Posterior vena cava (tissue), 2 donors: ENCODE measurements at regions not wholly inside any gene's neighbourhood (a gene's known extent, or its start where the extent isn't known, plus 50 kb on each side); places are given as distances from the start of the nearest gene placed in this dataset.

Experiments used
- DNase-seq: peaks from one replicate; pipeline ENCODE4 v3.0.0-alpha.2; 2020; ENCODE audit warnings: low spot score
- intact Hi-C, 2 donors: fragments of 100-400 bp; cut with DNase I; formaldehyde crosslinking; loops; one replicate each; pipeline versions ENCODE4 v1.14.1 to v1.14.2; 2022 to 2023
- donor health status: DM: yes; HTN: yes; CAD: no.
- donor health status: DM: yes; HTN: yes; CAD: no.

DNA sequence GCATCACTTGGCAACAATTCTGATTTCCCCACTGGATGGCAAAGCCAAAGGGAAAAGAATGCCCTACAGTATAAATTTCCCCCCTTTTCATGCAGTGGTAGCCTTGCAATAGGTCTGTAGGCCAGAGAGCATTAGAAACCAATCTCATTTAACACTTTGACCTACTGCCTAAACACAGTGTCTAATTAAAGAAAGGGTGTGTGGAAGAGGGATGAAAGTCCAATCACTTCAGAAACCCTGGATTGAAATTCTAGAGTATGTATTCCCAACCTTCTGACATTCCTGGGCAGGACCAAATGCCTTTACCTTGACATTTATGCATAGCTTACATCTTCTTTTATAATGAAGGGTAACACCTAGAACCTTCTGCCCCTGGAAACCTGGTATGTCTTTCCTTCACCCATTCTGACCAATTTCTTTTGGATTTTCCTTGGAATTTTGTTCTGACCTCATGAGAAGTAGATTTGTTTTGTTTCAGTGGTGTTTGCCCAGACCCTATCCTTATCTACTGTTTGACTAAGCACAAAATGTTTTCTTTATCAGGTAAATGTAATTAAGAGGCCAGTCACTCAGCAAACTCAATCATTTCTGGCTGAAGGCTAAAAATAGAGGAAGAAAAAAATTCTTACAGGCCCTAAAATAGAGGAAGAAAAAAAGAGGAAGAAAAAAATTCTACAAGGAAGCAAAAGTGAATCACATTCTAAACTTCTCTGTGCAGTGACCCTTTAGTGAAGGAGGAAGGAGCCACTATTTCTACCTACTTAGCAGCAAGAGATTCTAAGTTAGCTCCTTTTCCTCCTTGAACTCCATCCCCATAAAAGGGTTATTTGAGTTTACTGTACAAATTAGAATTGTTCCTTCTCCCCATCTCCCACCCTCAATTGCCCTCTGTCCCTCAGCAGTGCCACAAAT is 129.5 kb upstream of the DSCAM start:
- intact Hi-C loops, result no loop called here
- DNase-seq, result no peak

DNA sequence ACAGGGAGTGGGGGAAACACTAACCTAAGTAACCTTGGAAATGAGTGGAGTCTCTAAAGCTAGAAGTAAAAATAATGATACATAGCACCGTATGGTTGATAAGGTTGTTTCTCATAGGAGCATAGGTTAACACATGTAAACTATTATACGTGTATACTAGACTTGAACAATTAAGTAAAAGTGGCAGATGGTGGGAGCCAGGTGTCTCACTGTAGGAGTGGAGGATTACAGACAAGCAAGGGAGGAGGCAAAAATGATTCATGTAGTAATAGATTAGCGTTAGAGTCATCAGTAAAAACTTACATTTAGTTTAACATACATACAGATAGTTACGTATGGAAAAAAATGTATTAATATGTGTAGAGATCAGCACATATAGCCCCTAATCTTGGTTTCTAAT is 138.4 kb upstream of the DSCAM start:
- intact Hi-C loops, result no loop called here
- no peak for DNase-seq

DNA sequence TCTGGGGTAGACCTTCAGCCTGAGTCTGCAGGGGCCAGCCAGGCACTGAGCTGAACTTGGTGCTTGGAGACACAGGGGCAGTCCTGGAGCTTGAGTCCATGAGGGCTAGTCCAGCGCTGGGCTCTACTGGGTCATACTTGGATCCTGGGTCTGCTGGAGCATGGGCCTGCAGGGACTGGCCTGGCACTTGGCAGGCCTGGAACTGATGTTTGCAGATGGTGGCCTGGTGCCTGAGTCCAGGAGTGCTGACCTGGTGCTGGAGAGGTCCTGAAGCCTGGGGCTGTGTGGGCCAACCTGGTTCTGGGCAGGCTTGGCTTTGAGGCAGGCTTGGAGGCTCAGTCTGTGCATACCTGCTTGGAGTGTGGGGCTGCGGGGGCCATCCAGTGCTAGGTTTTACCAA is 143.4 kb upstream of the DSCAM start:
- DNase-seq, result no peak
- intact Hi-C loops, result no loop called here

DNA sequence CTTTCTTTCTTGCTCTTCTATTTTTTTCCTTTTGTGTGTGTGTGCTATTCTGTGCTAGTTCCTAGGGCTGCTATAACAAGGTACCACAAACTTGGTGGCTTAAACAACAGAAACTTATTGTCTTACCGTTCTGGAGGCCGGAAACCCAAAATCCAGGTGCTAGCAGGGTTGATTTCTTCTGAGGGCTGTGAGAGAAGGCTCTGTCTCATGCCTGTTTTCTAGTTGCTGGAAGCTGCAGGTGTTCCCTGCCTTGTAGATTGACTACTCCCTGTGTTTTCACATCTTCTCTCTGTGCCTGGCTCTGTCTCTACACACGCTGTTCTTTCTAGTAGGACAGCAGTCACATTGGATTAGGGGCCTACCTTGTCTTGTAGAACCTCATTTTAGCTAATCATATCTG is 150.9 kb upstream of the DSCAM start:
- intact Hi-C loops, result no loop called here
- no peak for DNase-seq

DNA sequence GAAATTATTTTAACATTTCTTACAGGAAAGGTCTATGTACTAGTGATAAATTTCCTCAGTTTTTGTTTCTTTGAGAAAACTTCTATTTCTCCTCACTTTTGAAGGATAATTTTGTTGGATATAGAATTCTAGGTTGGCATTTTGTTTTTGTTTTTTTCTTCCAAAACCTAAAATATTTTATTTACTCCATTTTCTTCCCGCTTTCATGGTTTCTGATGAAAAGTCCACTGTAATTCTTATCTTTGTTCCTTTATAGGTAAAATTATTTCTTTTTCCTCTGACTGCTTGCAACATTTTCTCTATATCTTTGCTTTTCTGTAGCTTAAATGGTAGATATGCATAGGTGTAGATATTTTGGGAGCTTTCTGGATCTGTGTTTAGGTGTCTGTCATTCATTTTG is 153.9 kb upstream of the DSCAM start:
- intact Hi-C loops, result no loop called here
- DNase-seq, result no peak

DNA sequence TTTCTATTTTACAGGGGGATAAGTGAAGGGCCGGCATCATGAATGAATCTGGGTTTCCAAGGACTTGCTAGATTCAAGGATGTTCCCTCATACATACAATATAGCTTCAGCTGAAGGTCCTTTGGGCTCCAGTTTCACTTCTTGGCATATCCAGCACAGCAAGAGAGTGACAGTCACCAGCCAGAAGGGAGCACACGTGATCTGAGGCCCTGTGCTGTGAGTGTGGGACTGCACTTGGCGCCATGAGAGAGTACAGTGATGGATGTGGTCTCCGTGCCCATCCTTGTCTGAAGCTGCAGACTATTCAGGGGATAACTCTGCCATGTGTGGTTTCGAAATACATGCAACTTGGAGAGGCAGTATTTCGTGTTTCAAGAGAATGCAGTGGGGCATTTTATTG is 159.7 kb upstream of the DSCAM start:
- DNase-seq, result no peak
- intact Hi-C loops, result no loop called here

DNA sequence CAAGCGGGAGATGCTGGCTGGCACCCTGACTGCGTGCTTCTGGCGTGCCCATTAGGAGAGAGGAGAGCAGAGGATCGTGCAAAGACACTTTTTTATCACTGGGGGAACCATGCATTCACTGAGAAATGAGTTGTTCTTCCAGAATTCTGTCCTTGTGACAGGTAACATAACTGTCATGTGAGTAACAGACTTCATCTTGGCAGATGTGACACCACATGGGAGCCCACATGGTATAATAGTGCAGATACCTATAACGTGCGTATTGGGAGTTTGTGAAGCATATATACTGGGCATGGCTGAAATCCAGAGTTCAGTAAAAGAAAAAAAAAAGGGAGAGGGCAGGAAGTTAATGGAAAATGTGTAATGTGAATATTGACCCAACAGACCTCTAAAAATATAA is 159.6 kb upstream of the BACE2 start:
- intact Hi-C loops, result no loop called here
- DNase-seq, result no peak

DNA sequence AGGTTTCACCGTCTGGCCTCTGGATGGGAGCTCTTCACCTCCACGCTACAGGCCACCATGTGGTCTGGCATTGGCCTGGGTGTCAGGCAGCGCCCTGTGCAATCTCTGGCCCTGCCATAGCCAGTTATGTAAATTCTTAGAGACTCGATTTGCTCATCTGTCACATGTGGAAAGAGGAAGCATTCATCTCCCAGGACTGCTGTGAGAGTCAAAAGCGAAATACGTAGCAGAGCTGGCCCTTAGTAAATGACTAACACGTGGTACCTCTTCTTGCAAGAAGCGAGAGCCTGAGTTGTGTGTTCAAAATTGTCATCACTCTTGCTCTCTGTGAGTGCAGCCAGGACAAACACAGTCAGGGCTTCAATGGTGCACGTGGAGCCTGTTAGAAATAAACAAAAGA is 159.0 kb upstream of the BACE2 start:
- intact Hi-C loops, result no loop called here
- DNase-seq, result no peak

DNA sequence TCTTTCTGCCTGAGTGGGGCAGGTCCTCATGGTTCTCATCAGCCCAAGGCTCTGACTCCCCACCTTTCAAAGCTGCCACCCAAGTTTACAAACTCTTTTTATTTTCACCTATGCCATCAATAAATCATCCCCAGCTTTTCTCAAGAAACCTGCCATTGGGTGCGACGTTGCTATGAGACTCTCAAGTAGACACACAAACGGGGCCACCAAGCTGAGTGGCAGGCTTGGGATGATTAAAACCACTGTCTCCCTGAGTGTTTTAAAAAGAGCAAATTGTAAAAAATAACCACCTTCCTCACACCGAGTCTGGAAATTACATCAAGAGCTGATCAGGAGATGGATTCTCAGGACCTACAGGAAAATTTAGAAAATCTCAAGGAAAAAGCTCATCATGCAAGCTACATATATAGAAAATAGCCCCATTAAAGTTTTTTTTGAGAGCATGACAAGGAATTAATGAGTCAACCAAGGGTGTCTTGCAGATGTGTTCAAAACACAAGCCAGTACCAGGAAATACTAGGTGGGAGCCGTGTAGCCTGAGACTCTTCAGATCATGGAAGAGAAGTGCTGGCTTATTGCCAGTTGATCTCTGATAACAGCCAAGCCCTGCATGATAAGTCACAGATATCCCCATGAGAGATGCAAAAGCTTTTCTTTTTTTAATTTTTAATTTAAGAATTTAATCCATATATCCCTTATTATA is 158.4 kb upstream of the BACE2 start:
- DNase-seq, result no peak
- intact Hi-C loops, result no loop called here

DNA sequence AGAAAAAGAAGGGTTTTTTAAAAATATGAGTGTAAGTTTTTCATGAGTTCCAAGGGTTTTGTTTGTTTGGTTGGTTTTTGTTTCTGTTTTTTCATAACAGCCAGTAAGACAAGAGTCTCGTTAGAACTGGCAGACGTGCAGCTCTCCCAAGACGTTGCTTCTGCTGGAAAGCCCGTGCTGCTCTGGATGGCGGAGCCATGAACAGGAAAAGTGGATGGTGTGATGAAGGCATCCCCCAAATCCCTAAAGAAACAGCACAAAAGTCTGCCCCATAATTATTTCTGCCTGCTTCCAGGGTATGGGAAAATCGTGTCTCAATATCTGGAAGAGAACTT is 157.9 kb upstream of the BACE2 start:
- intact Hi-C loops, result no loop called here
- no peak for DNase-seq

DNA sequence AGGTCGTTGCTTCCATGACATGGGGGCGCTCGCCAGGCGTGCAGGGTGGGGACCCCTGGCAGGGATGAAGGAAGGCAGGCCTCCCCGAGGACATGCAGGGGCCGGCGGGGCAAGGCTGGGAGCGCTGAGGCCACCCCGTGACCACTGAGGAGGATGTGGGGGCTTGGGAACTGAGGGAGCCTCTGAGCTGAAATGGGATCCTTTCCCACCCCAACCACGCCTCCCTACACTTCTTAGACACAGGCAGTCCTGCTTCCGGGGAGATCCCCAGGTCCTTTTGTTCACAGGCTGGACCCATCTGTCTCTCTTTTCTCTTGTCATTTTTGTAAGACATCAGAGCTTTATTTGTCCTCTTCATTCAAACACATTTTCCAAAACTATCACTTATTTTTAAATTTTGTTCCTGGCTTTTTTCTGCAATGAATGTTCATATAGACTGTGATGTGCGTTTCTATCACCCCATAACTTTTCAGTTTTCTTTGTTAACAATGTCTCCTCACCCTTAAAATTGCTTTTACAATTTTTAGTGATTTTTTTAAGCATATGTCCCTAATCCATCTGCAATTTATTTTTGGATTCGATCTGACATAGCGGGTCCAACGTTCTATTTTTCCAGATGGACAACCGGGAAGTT is 156.7 kb upstream of the BACE2 start:
- DNase-seq, result no peak
- intact Hi-C loops, result no loop called here

DNA sequence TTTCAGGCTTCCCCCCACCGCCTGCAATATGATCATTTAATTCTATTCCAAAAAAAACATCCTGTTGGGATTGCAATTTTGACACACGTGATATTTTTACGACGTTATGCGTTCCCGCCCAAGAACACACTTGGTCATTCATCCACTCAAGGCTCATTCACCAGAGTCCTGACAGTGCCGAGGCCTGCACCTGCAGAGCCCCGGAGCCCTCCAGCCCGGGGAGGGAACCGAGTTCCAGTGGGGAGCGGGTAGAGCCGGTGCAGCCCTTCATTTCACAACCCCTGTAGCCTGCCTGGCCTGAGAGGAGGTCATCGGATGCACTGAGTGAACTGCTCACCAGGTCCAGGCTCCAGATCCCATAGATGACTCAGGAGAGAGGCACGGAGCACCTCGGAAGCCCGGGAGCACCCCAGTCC is 156.0 kb upstream of the BACE2 start:
- no peak for DNase-seq
- intact Hi-C loops, result no loop called here

DNA sequence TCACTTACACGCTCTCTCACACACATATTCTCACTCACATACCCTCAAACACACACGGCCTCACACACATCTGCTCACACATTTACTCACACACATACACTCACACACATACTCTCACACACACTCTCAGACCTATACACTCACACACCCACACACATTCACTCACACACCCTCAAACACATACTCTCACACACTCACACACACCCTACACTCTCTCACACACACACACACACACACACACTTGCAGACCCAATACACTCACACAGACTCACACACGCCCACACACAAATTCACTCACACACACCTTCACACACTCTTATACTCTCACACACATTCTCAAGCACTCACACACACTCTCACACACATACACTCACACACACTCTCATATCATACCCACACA is 155.5 kb upstream of the BACE2 start:
- no peak for DNase-seq
- intact Hi-C loops, result no loop called here

DNA sequence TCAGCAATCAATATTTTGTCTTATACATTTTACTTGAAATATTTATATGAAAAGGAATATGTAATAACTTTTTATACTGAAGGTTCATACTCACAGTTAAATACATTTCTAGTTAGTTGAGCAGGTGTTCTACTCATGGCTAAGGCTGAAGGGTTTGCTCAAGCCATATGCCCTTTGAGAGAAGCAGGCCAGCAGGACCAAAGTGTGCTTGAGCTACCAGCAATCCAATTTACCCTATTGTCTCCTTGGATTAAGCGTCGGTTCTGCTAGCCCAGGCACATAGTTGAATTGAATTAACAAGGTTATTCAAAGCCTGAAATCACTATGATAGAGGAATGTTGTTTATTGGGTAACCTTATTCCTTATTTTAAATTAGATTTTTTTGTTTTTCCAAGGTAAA is 151.5 kb upstream of the BACE2 start:
- intact Hi-C loops, result no loop called here
- no peak for DNase-seq

DNA sequence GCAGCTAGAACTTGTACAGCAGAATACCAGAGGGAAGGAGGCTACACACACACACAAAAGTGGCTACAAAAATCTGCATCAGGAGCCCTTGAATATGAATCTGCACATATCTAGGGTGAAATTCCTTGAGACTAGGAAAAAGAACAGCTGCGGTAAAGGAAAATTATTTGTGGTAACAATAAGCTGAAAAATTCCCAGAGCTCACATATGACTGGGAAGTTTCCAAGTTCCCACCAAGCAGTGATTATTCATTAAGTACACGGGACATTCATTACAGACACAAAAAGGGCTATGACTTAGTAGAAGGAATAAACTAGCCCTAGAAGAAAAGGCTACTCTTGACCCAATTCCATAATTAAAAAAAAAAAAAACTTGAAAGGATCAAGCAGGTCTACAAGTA is 149.5 kb upstream of the BACE2 start:
- intact Hi-C loops, result no loop called here
- no peak for DNase-seq

DNA sequence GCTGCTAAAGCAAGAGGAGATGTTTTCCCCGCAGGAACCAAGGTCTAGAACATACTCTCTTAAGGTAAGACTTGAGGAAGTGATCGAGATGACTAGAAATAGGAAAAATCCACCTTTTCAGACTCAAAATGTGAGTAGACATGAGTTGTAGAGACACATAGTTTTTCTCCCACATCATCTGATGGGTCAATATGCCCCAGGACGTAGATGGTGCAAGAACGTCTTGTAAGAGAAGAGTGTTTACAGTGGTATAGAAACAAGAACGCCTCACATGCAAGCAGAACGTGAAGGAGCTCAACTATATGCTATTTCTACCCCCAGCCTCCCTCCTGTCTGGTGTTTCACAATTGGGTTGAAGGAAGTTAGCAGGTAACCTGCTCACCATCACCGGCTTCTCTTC is 144.0 kb upstream of the BACE2 start:
- intact Hi-C loops, result no loop called here
- no peak for DNase-seq

DNA sequence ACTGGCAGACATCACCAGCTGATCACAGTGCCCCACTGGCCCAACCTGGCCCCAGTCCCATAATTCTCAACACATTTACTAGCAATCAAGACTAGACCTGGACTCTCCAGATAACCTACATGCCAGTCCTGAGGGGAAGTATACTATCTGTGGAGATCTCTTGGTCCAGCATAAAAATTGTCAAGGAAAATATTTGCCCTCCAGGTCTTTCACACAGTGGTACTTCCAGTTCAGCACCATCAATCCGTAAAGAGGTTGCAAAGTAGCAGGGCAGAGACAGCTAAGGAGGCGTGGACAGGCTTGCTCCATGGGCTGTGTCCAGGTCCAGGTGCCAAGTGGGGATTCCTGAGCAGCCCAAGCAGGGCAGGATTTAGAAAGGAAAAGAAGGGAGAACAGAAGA is 143.6 kb upstream of the BACE2 start:
- intact Hi-C loops, result no loop called here
- no peak for DNase-seq

DNA sequence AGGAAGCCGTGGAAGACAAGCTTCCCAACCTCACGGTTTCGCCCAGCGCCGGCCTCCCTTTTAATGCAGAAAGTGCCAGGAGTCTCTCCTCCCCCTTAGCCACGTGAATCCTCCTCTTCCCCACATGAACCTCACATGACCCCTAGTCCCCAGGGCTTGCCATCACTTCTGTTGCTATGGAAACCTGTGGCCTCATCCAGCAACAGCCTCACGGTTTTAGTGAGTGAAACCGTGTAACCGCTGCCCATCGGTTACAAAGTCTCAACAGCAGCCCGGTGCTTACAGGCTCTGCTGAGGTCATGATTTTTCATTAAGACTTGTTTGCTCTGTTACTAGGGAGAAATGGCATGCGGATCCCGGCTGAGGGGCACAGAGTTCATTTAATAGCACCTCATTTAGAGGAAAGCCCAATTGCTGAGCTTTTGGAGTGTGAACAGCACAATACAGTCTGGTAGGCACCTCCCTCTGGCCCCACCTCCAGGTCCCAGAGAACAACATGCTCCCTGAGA is 143.2 kb upstream of the BACE2 start:
- intact Hi-C loops, result no loop called here
- no peak for DNase-seq

DNA sequence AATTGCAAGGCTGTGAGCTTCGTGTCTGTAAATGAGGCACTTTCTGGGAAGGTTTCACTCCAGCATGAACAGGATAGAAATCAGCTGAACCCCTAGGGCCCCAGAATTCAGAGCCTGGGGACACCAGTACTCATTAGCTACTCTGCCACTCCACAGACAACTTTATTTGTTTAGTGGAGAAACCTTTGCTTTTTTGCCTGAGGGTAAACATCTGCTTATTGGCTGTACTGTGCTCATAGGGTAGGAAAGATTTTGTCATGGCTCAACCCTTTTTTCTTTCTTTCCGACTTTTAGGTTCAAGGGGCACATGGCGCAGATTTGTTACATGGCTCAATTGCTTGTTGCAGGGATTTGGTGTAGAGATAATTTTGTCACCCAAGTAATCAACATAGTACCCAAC is 138.4 kb upstream of the BACE2 start:
- no peak for DNase-seq
- intact Hi-C loops, result no loop called here

DNA sequence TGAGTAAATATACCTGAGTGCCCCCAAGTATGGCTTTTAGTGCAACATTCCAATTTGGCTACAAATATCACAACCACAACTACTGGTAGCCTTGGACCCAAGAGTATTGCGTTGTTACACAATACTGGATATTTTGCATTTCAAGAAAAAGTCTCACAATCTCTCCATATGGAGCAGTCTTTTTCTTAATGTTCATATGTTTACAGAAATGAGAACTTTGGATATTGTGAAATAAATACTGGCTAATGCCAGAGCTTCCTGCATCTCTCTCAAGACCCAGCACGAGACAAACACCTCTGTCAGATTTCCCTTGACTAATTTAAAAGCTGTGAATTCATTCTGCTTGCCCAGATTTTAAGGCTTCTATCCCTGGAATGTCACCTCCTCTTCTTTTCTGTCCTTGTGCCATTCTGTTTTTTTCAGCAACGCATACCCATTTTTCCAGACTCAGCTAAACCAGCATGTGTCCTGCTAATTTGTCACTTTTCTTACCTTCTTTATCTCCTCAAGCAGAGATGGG is 136.2 kb upstream of the BACE2 start:
- DNase-seq, result no peak
- intact Hi-C loops, result no loop called here
